HG02973 (cell line): ENCODE measurements at regions not wholly inside any gene's neighbourhood (a gene's known extent, or its start where the extent isn't known, plus 50 kb on each side); places are given as distances from the start of the nearest gene placed in this dataset.
"Not testable (repeated sequence)": the region's sequence is repeated elsewhere in the genome, so short reads cannot be mapped to it uniquely, and the experiment has no call there.

ENCODE experiments used
- ATAC-seq: cut with Tn5 transposase; IDR thresholded peaks from one replicate; pipeline ENCODE4 v1.9.1; 2021; ENCODE audit warnings: moderate library complexity; ENCODE audit not compliant: unreplicated experiment

- no peak for ATAC-seq
Observed at GRCh38 chr16:59688006-59688405, 953.9 kb upstream of the GOT2 start.

- no peak for ATAC-seq
Observed at GRCh38 chr16:59686405-59686804, 952.3 kb upstream of the GOT2 start.

GRCh38 chr16:59684911-59685310, 950.8 kb upstream of the GOT2 start:
- no peak for ATAC-seq

GRCh38 chr16:59683709-59684108, 949.6 kb upstream of the GOT2 start:
- ATAC-seq, result no peak

GRCh38 chr16:59665618-59666220, 931.6 kb upstream of the GOT2 start:
- no peak for ATAC-seq

- no peak for ATAC-seq
Observed at GRCh38 chr16:59658572-59658971, 924.5 kb upstream of the GOT2 start.

GRCh38 chr16:59655031-59655430, 920.9 kb upstream of the GOT2 start:
- no peak for ATAC-seq

GRCh38 chr16:59654455-59654854, 920.3 kb upstream of the GOT2 start:
- no peak for ATAC-seq

- ATAC-seq, result no peak
Observed at GRCh38 chr16:59651662-59652061, 917.5 kb upstream of the GOT2 start.

GRCh38 chr16:59645194-59645593, 911.1 kb upstream of the GOT2 start:
- ATAC-seq, result no peak

GRCh38 chr16:59635674-59636073, 901.6 kb upstream of the GOT2 start:
- ATAC-seq, result no peak

GRCh38 chr16:59634951-59635350, 900.8 kb upstream of the GOT2 start:
- ATAC-seq, result no peak

- no peak for ATAC-seq
Observed at GRCh38 chr16:59634004-59634579, 900.0 kb upstream of the GOT2 start.

- no peak for ATAC-seq
Observed at GRCh38 chr16:59632276-59632855, 898.2 kb upstream of the GOT2 start.

GRCh38 chr16:59624381-59624780, 890.3 kb upstream of the GOT2 start:
- ATAC-seq, result not testable (repeated sequence)

- no peak for ATAC-seq
Observed at GRCh38 chr16:59614466-59615240, 880.5 kb upstream of the GOT2 start.

GRCh38 chr16:59612910-59613620, 878.9 kb upstream of the GOT2 start:
- not testable (repeated sequence) for ATAC-seq

- ATAC-seq, result no peak
Observed at GRCh38 chr16:59612094-59612493, 878.0 kb upstream of the GOT2 start.

- no peak for ATAC-seq
Observed at GRCh38 chr16:59611556-59611955, 877.4 kb upstream of the GOT2 start.

GRCh38 chr16:59605706-59606105, 871.6 kb upstream of the GOT2 start:
- ATAC-seq, result no peak

GRCh38 chr16:59604354-59604753, 870.2 kb upstream of the GOT2 start:
- no peak for ATAC-seq
